ENCODE measurements at regions not wholly inside any gene's neighbourhood (a gene's known extent, or its start where the extent isn't known, plus 50 kb on each side); places are given as distances from the start of the nearest gene placed in this dataset.
"Not testable (repeated sequence)": the region's sequence is repeated elsewhere in the genome, so short reads cannot be mapped to it uniquely, and the experiment has no call there.

- no peak overlapping the region for H3K27ac Mint-ChIP-seq
- H3K36me3 Mint-ChIP-seq = no peaks in the 10 kb centered on the region
Observed at GRCh38 chr16:48041981-48042421, 113.8 kb downstream of the ABCC12 start.

DNA sequence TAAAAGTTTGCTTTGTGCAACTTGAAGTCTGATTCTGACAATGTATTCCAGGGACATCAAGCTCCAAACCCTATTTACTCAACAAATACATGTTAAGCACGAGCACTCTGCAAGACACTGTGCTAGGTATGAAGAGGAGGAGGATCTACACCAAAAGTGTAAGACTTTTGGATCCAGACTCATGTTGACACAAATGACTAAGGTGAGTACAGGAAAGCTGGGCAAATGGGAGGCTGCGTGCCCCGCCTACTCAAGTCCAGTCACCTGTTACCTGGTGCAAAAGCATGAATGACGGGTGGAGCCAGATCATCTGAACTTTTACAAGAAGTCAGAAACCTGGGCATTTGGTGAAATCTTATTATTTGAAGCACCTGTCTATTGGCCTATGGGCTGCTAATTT, 120.7 kb downstream of the ABCC12 start:
- Mint-ChIP-seq H3K4me3 (no peak overlapping the region), H3K4me1 (ENCODE audit: low read depth) (no peaks in the 10 kb centered on the region), H3K9me3 (ENCODE audit: low read depth) (peaks cover 3% of the 10 kb centered on the region), H3K36me3 (no peaks in the 10 kb centered on the region), H3K27me3 (peaks cover 4% of the 10 kb centered on the region), H3K27ac (no peak overlapping the region)

More at GRCh38 chr16:48041981-48042421, 113.8 kb downstream of the ABCC12 start:
- Mint-ChIP-seq H3K4me3 (no peak overlapping the region), H3K4me1 (ENCODE audit: low read depth) (no peaks in the 10 kb centered on the region), H3K27me3 (peaks cover 6% of the 10 kb centered on the region), H3K9me3 (ENCODE audit: low read depth) (no peaks in the 10 kb centered on the region)

GRCh38 chr16:48030926-48031325, 124.9 kb downstream of the ABCC12 start:
- no peaks in the 10 kb centered on the region for H3K36me3 Mint-ChIP-seq
- no peaks in the 10 kb centered on the region for H3K4me1 Mint-ChIP-seq (ENCODE audit: low read depth)
- H3K4me3 Mint-ChIP-seq = no peak overlapping the region
- peaks cover 2% of the 10 kb centered on the region for H3K27me3 Mint-ChIP-seq
- H3K9me3 Mint-ChIP-seq (ENCODE audit: low read depth) = peaks cover 3% of the 10 kb centered on the region
- no peak overlapping the region for H3K27ac Mint-ChIP-seq

GRCh38 chr16:48029768-48030167, 126.0 kb downstream of the ABCC12 start:
- H3K27ac Mint-ChIP-seq = no peak overlapping the region

DNA sequence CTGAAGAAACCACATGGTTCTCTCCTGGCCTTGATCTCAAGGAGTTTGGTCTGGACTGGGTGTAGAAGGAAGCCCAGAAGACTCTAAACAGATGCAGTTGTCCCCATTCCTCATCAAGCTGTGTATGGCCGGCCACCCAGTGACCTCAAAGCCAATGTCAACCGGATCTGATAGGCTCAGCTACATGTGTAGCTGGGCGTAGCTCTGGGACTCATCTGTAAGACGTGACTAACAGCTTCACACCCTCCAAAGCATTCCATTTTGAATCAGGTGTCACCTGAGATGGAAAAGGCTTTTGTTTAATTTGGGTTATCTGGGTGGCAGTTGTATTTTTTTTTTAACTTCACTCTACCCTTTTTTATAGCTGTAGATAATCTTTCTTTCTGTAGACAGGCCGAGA, 130.4 kb downstream of the ABCC12 start:
- Mint-ChIP-seq H3K27me3 (peaks cover 2% of the 10 kb centered on the region), H3K36me3 (no peaks in the 10 kb centered on the region), H3K9me3 (ENCODE audit: low read depth) (no peaks in the 10 kb centered on the region), H3K4me1 (ENCODE audit: low read depth) (no peaks in the 10 kb centered on the region), H3K4me3 (no peak overlapping the region), H3K27ac (no peak overlapping the region)

More at GRCh38 chr16:48029768-48030167, 126.0 kb downstream of the ABCC12 start:
- Mint-ChIP-seq H3K27me3 (peaks cover 2% of the 10 kb centered on the region), H3K4me3 (no peak overlapping the region), H3K4me1 (ENCODE audit: low read depth) (no peaks in the 10 kb centered on the region), H3K9me3 (ENCODE audit: low read depth) (peaks cover 3% of the 10 kb centered on the region), H3K36me3 (no peaks in the 10 kb centered on the region)

DNA sequence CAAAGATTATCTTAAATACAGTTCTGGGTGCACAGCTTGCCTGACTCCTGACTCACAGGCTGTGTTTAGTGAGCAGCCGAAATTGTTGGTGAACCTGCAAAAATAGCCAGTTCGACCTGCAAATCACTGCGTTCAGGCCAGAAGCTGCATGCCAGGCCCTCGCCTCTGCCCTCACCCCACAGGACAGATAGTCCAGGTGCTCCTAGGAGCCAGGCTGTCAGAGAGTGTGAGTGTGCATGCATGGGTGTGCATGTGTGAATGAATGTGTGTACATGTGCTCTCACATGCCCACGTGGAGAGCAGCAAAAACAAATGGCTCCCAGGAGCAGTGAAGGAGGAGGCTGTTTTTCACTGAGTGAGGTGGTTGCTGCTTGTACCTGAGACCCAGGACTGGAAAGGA, 131.8 kb downstream of the ABCC12 start:
- Mint-ChIP-seq H3K9me3 (ENCODE audit: low read depth) (no peaks in the 10 kb centered on the region), H3K4me3 (no peak overlapping the region), H3K4me1 (ENCODE audit: low read depth) (no peaks in the 10 kb centered on the region), H3K27me3 (peaks cover 2% of the 10 kb centered on the region), H3K36me3 (no peaks in the 10 kb centered on the region), H3K27ac (no peak overlapping the region)

- Mint-ChIP-seq H3K27ac (no peak overlapping the region), H3K9me3 (ENCODE audit: low read depth) (no peaks in the 10 kb centered on the region), H3K4me1 (ENCODE audit: low read depth) (no peaks in the 10 kb centered on the region), H3K4me3 (no peak overlapping the region), H3K36me3 (no peaks in the 10 kb centered on the region), H3K27me3 (peaks cover 2% of the 10 kb centered on the region)
Observed at GRCh38 chr16:48022496-48022895, 133.3 kb downstream of the ABCC12 start.

DNA sequence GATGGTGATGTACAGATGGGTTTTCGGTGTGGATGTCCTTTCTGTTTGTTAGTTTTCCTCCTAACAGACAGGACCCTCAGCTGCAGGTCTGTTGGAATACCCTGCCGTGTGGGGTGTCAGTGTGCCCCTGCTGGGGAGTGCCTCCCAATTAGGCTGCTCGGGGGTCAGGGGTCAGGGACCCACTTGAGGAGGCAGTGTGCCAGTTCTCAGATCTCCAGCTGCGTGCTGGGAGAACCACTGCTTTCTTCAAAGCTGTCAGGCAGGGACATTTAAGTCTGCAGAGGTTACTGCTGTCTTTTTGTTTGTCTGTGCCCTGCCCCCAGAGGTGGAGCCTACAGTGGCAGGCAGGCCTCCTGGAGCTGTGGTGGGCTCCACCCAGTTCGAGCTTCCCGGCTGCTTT, 135.2 kb downstream of the ABCC12 start:
- H3K9me3 Mint-ChIP-seq (ENCODE audit: low read depth); H3K27me3 Mint-ChIP-seq; H3K4me1 Mint-ChIP-seq (ENCODE audit: low read depth); H3K36me3 Mint-ChIP-seq; H3K27ac Mint-ChIP-seq; H3K4me3 Mint-ChIP-seq: not testable (repeated sequence)

DNA sequence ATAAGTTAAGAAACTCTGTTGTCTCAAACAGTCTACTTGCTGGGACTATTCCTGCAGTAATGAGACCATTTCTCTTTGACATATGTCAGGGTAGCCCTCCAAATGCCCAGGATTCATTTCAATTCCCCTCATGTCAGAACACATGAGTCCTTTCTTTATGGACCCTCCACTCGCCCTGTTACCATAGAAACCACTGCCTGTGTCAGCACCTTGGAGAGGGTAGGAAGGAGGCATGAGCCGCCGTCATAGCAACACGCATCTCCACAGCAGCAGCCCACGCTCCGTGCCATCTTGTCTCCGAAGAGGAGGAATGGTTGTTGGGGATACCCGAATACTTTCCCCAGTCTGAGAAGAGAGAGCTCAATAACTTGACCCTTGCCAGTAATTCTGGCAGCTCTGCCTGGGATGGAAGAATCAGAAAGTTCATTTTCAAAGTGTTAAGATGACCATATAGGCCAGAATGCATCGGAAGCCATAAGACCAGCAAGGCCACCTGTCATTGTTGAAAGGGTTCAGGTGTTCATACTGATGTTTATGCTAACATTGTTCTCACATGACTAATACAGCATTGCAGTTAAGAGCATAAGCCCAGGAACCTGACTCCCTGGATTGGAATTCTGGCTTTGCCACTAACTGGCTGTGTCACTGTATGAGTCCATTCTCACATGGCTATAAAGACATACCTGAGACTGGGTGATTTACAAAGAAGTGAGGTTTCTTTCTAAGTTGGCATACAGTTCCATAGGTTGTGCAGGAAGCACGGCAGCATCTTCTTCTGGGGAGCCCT, 141.3 kb downstream of the ABCC12 start:
- no peaks in the 10 kb centered on the region for H3K9me3 Mint-ChIP-seq (ENCODE audit: low read depth)
- H3K4me1 Mint-ChIP-seq (ENCODE audit: low read depth) = no peaks in the 10 kb centered on the region
- H3K27ac Mint-ChIP-seq = no peak overlapping the region
- no peaks in the 10 kb centered on the region for H3K27me3 Mint-ChIP-seq
- no peaks in the 10 kb centered on the region for H3K36me3 Mint-ChIP-seq
- H3K4me3 Mint-ChIP-seq = no peak overlapping the region

DNA sequence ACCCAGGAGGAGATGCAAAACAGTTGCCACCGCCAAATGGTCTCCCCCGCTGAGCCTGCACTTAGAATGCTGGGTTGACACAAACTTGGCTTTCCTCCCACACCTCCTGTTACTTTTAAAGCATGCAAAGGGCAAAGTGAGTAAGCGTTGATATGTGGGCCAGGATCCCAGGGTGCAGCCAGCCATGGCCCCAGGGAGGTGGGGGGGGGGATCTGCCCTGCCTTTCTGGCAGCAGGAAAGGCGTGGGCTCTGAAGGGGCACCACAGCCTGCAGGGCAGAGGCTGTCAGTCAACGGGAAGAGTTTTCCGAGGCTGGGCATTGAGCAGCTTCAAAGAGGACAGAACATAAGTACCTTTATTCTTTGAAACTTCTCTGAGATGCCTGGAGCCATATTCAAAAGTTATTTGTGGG, 142.3 kb downstream of the ABCC12 start:
- Mint-ChIP-seq H3K27ac (no peak overlapping the region), H3K9me3 (ENCODE audit: low read depth) (no peaks in the 10 kb centered on the region), H3K27me3 (no peaks in the 10 kb centered on the region), H3K4me3 (no peak overlapping the region), H3K4me1 (ENCODE audit: low read depth) (no peaks in the 10 kb centered on the region), H3K36me3 (no peaks in the 10 kb centered on the region)

DNA sequence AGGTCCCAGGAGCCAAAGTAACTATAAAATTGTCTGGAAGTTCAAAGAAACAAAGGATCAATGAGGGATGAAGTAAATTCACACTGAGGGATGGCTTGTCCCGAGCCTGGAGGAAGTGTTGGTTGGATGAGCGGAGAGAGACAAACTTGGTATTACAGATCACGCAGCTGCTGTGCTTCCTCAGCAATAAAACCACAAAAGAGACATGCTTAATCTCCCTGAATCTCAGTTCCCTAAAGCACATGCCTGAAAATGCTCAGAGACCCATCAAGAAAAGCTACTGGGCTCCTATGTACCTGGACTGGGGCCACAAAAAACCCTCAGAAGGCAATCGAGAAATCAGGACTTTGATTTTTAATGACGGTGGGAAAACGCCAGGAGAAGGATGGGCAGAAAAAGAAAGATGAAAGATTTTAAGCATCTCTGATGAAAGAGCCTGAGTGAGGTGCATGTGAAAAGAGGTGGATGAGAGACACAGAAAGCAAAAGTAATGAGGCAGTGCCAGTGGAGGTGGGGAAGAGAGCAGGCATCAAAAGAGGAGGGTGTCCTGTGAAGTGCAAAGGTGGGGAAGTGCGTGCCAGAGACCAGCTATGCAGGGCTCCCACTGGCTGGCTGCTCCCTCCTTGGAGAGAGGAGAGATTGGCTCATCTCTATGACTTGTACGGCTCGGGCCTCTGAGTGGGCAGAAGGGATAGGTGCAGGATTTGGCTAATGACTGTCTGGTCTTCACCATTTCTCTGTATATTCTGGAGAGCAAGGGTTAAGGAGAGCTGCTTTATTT, 143.7 kb downstream of the ABCC12 start:
- no peaks in the 10 kb centered on the region for H3K4me1 Mint-ChIP-seq (ENCODE audit: low read depth)
- no peaks in the 10 kb centered on the region for H3K27me3 Mint-ChIP-seq
- no peaks in the 10 kb centered on the region for H3K9me3 Mint-ChIP-seq (ENCODE audit: low read depth)
- H3K36me3 Mint-ChIP-seq = no peaks in the 10 kb centered on the region
- H3K4me3 Mint-ChIP-seq = no peak overlapping the region
- no peak overlapping the region for H3K27ac Mint-ChIP-seq

DNA sequence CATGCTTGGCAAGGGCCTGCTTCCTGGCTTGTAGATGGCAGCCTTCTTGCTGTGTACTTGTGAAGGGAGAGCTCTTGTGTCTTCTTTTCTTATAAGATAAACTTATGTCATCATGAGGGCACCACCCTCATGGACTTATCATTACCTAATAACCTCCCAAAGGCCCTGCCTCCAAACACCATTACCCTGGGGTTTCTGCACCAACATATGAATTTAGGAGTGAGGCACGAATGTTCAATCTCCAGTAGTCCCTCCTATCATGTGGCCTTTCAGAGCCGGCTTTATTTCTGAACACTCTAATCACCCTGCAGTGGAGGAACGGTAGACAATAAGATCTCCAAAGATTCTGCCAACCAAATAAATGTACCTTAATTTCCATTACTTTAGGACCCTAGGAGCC, 144.3 kb downstream of the ABCC12 start:
- Mint-ChIP-seq H3K9me3 (ENCODE audit: low read depth) (peaks cover under 1% of the 10 kb centered on the region), H3K27ac (no peak overlapping the region), H3K27me3 (no peaks in the 10 kb centered on the region), H3K4me1 (ENCODE audit: low read depth) (no peaks in the 10 kb centered on the region), H3K4me3 (no peak overlapping the region), H3K36me3 (no peaks in the 10 kb centered on the region)

GRCh38 chr16:48008011-48008525, 147.7 kb downstream of the ABCC12 start:
- Mint-ChIP-seq H3K9me3 (ENCODE audit: low read depth) (peaks cover 3% of the 10 kb centered on the region), H3K4me1 (ENCODE audit: low read depth) (no peaks in the 10 kb centered on the region), H3K27ac (no peak overlapping the region), H3K27me3 (peaks cover 2% of the 10 kb centered on the region), H3K36me3 (no peaks in the 10 kb centered on the region), H3K4me3 (no peak overlapping the region)

- Mint-ChIP-seq H3K4me1 (ENCODE audit: low read depth) (no peaks in the 10 kb centered on the region), H3K36me3 (no peaks in the 10 kb centered on the region), H3K27me3 (peaks cover 2% of the 10 kb centered on the region), H3K4me3 (no peak overlapping the region), H3K27ac (no peak overlapping the region), H3K9me3 (ENCODE audit: low read depth) (peaks cover 3% of the 10 kb centered on the region)
Observed at GRCh38 chr16:48004141-48004695, 151.6 kb downstream of the ABCC12 start.
